T47D (cell line): ENCODE measurements at regions not wholly inside any gene's neighbourhood (a gene's known extent, or its start where the extent isn't known, plus 50 kb on each side); places are given as distances from the start of the nearest gene placed in this dataset.
"Not testable (repeated sequence)": the region's sequence is repeated elsewhere in the genome, so short reads cannot be mapped to it uniquely, and the experiment has no call there.

Source experiments
- DNase-seq, 2 experiments: peaks; one replicate each; pipeline versions ENCODE4 v3.0.0 to v3.0.0-alpha.2; 2011 to 2012; ENCODE audit warnings: low read depth in 1 of 2, low spot score in 1 of 2
- JUND ChIP-seq: IDR thresholded peaks from 2 replicates; pipeline ENCODE4 v1.6.1; 2012; ENCODE audit warnings: low read depth
- in situ Hi-C: cut with HindIII; loops from 2 replicates; pipeline ENCODE4 v1.10.0; 2016; ENCODE audit warnings: low sequenced_read_pairs, low pct_unique_long_range_greater_than_20kb

DNA sequence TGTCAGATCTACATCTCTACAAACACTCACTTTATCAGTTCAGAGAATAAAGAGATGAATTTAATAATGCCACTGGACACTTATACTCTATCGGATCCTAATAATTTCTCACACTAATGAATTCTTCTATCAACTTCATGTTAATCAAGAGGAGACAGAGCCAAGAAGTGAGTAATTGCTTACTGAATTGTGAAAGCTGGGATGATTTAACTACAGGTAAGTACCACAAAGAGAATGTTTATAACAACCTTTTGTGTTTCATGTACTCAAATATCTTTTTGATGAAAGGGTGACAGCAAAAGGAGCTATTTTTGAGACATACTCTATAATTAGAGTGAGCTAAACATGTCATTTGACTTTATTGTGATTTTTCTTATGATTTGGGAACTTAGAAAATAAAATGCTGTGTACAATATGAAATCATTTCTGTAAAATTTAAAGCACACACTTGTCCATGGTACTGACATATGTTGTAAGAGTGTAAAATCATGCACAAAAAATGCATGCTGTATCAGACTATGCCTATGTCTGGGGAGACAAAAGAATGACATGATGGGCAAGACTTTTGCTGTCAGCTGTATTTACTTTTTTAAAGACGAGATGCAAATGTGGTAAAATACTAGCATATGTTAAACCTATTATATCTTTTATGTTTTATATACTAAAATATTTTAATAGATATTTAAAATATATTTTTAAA, 361.2 kb downstream of the CCER1 start:
- in situ Hi-C loops = no loop called here
- no peak for TF ChIP-seq JUND
- DNase-seq = no peak

DNA sequence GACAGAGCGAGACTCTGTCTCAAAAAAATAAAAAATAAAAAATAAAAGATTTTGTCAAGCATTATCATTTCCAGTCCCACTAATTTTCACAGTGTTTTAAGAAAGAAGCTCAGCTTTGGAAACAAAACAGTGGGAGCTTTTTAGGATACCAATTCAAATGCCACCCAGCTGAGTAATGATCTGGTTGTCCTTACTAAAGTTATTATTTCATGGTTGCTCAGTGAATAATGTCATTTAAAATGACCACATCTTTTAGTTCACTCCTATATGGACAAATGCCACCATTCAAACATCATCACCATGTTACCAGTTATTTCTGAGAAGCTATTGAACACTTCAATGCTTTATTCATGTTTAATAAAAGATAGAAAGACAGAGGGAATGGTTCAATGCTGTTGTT, 365.0 kb downstream of the CCER1 start:
- DNase-seq = no peak
- TF ChIP-seq JUND = no peak
- in situ Hi-C loops = no loop called here

DNA sequence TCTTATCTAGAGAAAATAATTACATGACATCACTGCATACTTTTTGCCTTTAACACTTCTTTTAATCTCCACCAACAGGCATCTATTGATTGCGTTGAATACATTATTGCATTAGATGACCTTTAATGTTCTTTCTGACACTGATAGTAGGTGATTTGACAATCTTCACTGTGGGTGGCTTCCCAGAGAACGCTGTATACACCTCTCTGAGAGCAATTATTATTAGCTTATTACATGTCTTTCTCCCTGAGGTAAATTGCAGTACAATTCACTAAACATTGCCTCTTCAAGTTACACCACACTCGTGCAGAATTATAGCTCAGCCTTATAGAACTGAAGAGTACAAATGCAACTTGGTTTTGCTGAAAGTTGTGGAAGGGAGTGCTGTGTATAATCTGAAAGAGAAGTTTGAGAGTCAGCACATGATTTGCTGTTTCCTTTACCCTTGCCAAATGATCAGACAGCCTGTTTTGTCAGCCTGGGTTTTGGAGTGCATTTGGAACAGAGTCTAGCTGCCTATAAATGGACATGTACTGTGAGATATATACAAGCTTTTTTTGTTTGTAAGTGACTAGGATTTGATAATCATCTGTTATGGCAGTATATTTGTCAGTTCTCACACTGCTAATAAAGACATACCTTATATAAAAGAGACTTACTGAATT, 369.2 kb downstream of the CCER1 start:
- in situ Hi-C loops = no loop called here
- no peak for TF ChIP-seq JUND
- DNase-seq = no peak

DNA sequence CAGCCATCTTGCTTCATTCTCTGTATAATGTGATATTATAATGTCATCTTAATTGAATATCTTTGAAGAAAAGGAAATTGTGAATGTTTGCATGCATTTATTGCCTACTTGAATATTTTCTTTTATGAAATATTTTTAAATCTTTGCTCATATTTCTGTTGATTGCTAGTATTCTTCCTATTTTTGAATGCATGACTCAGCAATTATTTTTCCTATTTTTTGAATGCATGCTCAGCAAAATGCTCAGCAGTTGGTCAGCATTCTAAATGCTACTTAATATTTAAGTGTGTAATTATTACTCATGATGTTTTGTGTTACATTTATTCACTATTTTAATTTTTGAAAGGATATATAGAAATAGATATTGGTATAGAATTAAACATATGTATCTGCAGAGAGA, 378.3 kb downstream of the CCER1 start:
- in situ Hi-C loops = no loop called here
- no peak for DNase-seq
- TF ChIP-seq JUND = no peak

DNA sequence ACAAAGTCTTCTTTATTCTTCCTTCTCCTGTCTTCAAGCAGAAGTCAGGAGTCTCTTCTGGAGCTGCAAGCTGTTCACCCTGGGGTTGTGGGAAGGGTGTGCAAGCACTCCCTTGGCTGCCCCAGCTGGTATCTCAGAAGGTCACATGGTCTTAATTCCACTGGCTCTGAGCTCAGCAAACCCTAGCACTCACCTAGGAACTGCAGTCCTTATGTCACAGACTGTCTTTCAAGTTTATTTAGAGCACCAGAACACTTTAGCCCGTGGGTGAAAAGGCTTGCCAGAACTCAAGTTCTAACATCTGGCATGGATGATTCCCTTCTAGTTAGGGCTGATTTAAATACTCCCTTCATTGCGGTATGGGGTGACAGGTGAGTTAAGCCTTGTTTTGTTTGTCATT, 379.0 kb downstream of the CCER1 start:
- in situ Hi-C loops = no loop called here
- no peak for DNase-seq
- no peak for TF ChIP-seq JUND

DNA sequence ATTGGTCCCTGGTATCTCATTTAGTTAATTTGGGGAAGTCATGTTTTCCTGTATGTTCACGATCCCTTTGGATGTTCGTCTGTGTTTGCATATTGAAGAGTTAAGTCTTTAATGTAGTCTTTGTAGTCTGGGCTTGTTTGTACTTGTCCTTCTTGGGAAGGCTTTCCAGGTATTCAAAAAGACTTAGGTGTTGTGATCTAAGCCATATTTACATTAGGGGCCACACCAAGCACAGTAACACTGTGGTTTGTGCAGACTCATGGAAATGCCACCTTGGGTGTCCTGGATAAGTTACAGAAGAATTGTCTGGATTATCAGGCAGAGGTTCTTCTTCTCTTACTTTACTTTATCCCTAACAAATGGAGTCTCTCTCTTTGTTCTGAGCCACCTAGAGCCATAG, 380.3 kb downstream of the CCER1 start:
- TF ChIP-seq JUND = no peak
- no peak for DNase-seq
- in situ Hi-C loops = no loop called here

DNA sequence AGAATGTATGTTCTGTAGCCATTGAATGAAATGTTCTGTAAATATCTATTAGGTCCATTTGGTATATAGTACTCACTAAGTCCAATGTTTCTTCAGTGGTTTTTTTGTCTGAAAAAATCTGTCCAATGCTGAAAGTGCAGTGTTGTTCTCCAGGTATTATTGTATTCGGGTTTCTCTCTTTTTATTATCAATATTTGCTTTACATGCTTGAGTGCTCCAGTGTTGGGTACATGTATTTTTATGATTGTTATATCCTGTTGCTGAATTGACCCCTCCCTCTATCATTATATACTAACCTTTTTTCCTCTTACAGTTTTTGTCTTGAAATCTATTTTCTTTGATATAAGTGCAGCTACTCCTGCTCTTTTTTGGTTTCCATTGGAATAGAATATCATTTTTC, 382.2 kb downstream of the CCER1 start:
- DNase-seq = no peak
- no peak for TF ChIP-seq JUND
- in situ Hi-C loops = no loop called here

DNA sequence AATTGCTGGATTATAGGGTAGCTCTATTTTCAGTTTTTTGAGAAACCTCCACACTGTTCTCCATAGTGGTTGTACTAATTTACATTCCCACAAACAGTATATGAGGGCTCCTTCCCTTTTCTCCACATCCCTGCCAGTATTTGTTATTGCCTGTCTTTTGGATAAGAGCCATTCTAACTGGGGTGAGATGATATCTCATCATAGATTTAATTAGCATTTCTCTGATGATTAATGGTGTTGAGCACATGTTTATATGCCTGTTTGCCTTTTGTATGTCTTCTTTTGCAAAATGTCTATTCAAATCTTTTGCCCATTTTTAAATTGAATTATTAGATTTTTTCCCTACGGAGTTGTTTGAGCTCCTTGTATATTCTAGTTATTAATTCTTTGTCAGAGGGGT, 385.3 kb downstream of the CCER1 start:
- no peak for DNase-seq
- no peak for TF ChIP-seq JUND
- in situ Hi-C loops = no loop called here

DNA sequence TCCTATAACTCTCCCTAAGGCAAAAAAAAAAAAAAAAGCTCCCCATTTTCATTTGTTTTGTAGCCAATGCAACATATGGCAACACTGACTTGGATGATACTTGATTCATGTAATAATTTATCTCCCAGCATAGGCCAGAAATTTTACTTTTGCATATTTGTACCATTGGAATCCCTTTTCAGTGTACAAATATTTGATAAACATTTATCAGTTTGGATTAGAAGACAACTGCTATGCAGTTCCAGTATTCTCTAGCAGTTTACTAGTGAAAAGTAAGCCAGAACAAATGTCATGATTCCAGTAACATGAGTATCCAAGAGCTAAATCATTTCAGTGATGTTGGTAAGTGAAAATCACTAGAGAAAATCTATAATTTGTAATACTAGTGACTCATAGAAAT, 392.3 kb downstream of the CCER1 start:
- in situ Hi-C loops = no loop called here
- DNase-seq = no peak

DNA sequence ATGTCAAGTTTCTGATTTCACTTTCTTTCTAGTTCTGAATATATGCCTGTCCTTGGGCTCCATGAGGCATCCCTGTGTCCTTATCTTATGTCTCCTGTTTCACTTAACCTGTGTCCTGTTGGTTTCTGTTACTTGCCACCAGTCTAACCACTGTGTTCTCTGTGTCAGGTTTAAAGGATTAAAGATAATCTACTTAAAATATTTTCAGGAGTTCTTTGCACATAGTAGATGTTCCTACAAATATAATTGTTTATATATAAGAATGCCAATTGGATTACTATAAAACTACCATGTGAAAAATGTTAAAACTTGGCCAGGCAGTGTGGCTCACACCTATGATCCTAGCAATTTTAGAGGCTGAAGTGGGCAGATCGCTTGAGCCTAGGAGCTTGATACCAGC, 406.4 kb downstream of the CCER1 start:
- TF ChIP-seq JUND = no peak
- DNase-seq = no peak
- in situ Hi-C loops = no loop called here

More for the DNA sequence above, 392.3 kb downstream of the CCER1 start:
- no peak for TF ChIP-seq JUND

DNA sequence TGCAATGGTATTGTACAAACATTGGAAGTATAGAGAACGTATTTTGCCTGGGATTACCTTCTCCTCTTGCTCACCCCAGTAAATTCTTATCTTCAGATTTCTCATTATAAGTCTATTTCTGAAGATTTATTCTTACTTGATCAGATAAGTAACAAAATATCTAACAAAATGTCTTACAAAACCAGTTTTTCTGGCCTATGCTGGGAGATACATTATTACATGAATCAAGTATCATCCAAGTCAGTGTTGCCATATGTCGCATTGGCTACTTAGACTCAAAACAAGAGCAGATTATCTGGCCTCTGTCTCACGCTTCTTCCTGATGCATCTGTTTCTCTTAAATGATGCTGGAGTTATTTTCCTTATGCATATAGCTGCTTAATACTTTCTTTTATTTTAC, 408.5 kb downstream of the CCER1 start:
- no peak for TF ChIP-seq JUND
- in situ Hi-C loops = no loop called here
- DNase-seq = no peak

DNA sequence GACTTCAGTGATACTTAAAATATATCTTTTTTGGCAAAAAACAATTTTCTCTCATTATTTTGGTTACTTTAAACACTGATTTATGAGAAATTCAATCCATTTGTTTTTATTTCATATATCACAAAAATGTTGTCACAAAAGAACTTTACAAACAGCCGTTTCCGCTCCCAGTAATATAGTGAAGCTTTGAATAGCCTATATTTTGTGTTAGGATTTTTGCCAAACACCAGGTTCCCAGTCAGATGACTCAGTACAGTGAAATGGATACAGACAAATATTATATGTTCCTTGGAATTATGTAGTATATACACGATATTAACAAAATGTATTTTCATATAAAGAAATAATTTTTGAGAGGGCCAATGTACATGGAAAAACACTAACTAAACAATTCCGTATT, 411.1 kb downstream of the CCER1 start:
- TF ChIP-seq JUND = no peak
- in situ Hi-C loops = no loop called here
- DNase-seq = no peak

DNA sequence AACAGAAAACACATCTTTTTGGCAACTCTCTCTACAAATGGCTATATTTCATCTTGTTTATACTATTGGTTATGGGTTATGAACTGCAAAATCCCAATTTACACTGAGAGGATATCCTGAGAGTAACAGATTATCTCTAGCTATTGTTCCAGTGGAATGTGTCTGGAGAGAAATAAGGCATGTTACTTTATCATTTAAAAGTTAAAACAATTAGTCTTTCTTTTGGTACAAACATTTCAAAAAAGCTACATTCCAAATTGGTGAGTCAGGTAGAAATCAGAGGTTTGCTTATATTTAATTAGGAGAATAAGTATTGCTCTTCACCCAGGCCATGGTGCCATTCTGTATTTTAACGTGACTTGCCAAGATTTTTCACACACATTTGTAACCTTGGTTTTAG, 411.6 kb downstream of the CCER1 start:
- DNase-seq = no peak
- in situ Hi-C loops = no loop called here
- TF ChIP-seq JUND = no peak

DNA sequence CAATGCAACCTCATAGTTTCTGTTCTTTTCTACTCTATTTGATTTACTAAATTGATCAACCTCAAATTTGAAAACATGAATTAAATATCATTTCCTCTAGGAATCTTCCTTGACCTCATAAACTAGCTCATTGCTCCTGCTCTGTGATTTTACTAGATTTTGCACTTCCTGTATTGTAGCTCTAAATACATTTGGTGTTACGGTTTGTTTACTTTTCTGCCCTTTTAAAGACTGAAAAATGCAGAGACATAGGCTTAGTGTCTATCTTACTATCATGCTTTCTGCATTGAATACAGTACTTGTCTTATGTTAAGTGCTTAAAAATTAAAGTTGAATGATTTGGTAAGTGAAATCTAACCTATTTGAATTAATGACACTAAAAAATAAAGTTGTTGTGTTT, 412.1 kb downstream of the CCER1 start:
- in situ Hi-C loops, DNase-seq: not testable (repeated sequence)

DNA sequence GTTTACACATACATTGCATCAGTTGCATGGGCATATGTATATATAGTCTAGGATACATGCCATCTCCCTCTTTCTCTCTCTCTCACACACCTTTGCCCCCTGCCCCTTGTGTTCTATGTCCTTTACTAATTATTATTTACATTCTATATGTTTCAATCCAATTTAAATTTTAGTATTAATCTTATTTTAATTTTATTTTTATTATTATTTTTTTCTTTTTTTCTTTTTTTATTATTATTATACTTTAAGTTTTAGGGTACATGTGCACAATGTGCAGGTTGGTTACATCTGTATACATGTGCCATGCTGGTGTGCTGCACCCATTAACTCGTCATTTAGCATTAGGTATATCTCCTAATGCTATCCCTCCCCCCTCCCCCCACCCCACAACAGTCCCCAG, 421.1 kb downstream of the CCER1 start:
- DNase-seq, in situ Hi-C loops: not testable (repeated sequence)
